ENCODE measurements at regions not wholly inside any gene's neighbourhood (a gene's known extent, or its start where the extent isn't known, plus 50 kb on each side); places are given as distances from the start of the nearest gene placed in this dataset.

GRCh38 chr2:128370468-128371247, 52.0 kb upstream of the HS6ST1 start:
- TF ChIP-seq, protein P1, sequence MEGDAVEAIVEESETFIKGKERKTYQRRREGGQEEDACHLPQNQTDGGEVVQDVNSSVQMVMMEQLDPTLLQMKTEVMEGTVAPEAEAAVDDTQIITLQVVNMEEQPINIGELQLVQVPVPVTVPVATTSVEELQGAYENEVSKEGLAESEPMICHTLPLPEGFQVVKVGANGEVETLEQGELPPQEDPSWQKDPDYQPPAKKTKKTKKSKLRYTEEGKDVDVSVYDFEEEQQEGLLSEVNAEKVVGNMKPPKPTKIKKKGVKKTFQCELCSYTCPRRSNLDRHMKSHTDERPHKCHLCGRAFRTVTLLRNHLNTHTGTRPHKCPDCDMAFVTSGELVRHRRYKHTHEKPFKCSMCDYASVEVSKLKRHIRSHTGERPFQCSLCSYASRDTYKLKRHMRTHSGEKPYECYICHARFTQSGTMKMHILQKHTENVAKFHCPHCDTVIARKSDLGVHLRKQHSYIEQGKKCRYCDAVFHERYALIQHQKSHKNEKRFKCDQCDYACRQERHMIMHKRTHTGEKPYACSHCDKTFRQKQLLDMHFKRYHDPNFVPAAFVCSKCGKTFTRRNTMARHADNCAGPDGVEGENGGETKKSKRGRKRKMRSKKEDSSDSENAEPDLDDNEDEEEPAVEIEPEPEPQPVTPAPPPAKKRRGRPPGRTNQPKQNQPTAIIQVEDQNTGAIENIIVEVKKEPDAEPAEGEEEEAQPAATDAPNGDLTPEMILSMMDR (conservative IDR thresholded peaks at IDR 0.05; ENCODE audit: low read depth, low read length) = no peak
- TF ChIP-seq EZH2phosphoT487 (IDR thresholded peaks at IDR 0.05; ENCODE audit: borderline replicate concordance, low read length) = no peak
